SK-N-SH (cell line): ENCODE measurements at regions not wholly inside any gene's neighbourhood (a gene's known extent, or its start where the extent isn't known, plus 50 kb on each side); places are given as distances from the start of the nearest gene placed in this dataset.

Experiments
- CTCF ChIA-PET: fragments of 300-600, 350-600 bp; formaldehyde crosslinking; extraction: SDS; loops from one replicate; lab custom pipeline; 2021; lab: Yijun Ruan, JAX
- POLR2A ChIA-PET: fragments of 350-600 bp; sonication (Branson Sonifier 250); formaldehyde crosslinking; extraction: SDS; loops from one replicate; lab custom pipeline; 2020; ENCODE audit warnings: antibody characterized with exemption, inconsistent platforms; lab: Yijun Ruan, JAX
- DNase-seq: peaks from one replicate; pipeline ENCODE4 v3.0.0; 2012
- H2AFZ ChIP-seq: fragments of 200-600 bp; sonication (generic); 2 replicates; pipeline ENCODE4 v1.8.1; 2016; ENCODE audit warnings: antibody characterized with exemption, mild to moderate bottlenecking, low read depth
- H3F3A ChIP-seq: fragments of 200-600 bp; sonication (generic); replicated peaks from 2 replicates; pipeline ENCODE3; 2016; ENCODE audit warnings: antibody characterized with exemption, mild to moderate bottlenecking; ENCODE audit not compliant: insufficient read depth
- H3K27ac ChIP-seq, 2 experiments: fragments of 200-500 bp in 1 of 2; fragments of 200-600 bp in 1 of 2; sonication (Bioruptor generic) in 1 of 2; sonication (generic), shearing (Covaris generic) in 1 of 2; 2 replicates each; pipeline versions ENCODE4 v1.5.1 to v1.6.1; 2014 to 2016; ENCODE audit warnings: low read depth in 2 of 2, inconsistent platforms in 1 of 2, low read length in 1 of 2, mild to moderate bottlenecking in 1 of 2, mixed read lengths in 1 of 2
- H3K27me3 ChIP-seq: fragments of 200-600 bp; sonication (generic), shearing (Covaris generic); 2 replicates; pipeline ENCODE4 v1.6.1; 2016; ENCODE audit warnings: mixed run types; ENCODE audit not compliant: insufficient read depth
- H3K36me3 ChIP-seq, 2 experiments: fragments of 200-500 bp in 1 of 2; fragments of 200-600 bp in 1 of 2; sonication (Bioruptor generic) in 1 of 2; sonication (generic) in 1 of 2; replicated peaks in 1 of 2; 2 replicates each; pipeline versions ENCODE3 to v1.5.1; 2014 to 2016; ENCODE audit warnings: low read length in 1 of 2, mild to moderate bottlenecking in 1 of 2; ENCODE audit not compliant: insufficient read depth in 2 of 2, control insufficient read depth in 1 of 2
- H3K4me1 ChIP-seq, 2 experiments: fragments of 200-500 bp in 1 of 2; fragments of 200-600 bp in 1 of 2; sonication (Bioruptor generic) in 1 of 2; sonication (generic), shearing (Covaris generic) in 1 of 2; 2 replicates each; pipeline versions ENCODE4 v1.5.1 to v1.6.1; 2014 to 2016; ENCODE audit warnings: low read depth in 1 of 2, low read length in 1 of 2, mixed run types in 1 of 2; ENCODE audit not compliant: insufficient read depth in 2 of 2, control insufficient read depth in 1 of 2
- H3K4me2 ChIP-seq: fragments of 200-600 bp; sonication (generic), shearing (Covaris generic); 2 replicates; pipeline ENCODE4 v1.6.1; 2017; ENCODE audit warnings: mixed run types
- H3K4me3 ChIP-seq, 2 experiments: fragments of 200-500 bp in 1 of 2; fragments of 200-600 bp in 1 of 2; sonication (Bioruptor generic) in 1 of 2; sonication (generic), shearing (Covaris generic) in 1 of 2; 2 replicates each; pipeline versions ENCODE4 v1.5.1 to v1.8.1; 2014 to 2016; ENCODE audit warnings: low read depth in 2 of 2, inconsistent platforms in 1 of 2, low read length in 1 of 2, mild to moderate bottlenecking in 1 of 2, mixed read lengths in 1 of 2, moderate library complexity in 1 of 2
- H3K79me2 ChIP-seq: fragments of 200-600 bp; sonication (generic); 2 replicates; pipeline ENCODE4 v1.8.1; 2017; ENCODE audit warnings: mild to moderate bottlenecking; ENCODE audit not compliant: insufficient read depth
- H3K9ac ChIP-seq: fragments of 200-600 bp; sonication (generic); 2 replicates; pipeline ENCODE4 v1.6.1; 2017; ENCODE audit warnings: mixed run types
- H3K9me2 ChIP-seq: fragments of 200-600 bp; sonication (generic); 2 replicates; pipeline ENCODE4 v1.6.1; 2017; ENCODE audit warnings: mixed run types
- H3K9me3 ChIP-seq: fragments of 200-600 bp; sonication (generic); 2 replicates; pipeline ENCODE4 v1.6.1; 2017; ENCODE audit warnings: mixed run types, mild to moderate bottlenecking, moderate library complexity
- H4K20me1 ChIP-seq: fragments of 200-600 bp; sonication (generic); 2 replicates; pipeline ENCODE4 v1.6.1; 2017; ENCODE audit warnings: mild to moderate bottlenecking, mixed run types; ENCODE audit not compliant: insufficient read depth
- CHD2 ChIP-seq: fragments of 150-350 bp; IDR thresholded peaks from 2 replicates; pipeline ENCODE4 v1.6.1; 2018; ENCODE audit warnings: low read length; ENCODE audit not compliant: partially characterized antibody
- ELF1 ChIP-seq: IDR thresholded peaks from 2 replicates; pipeline ENCODE4 v1.4.0; 2012
- EP300 ChIP-seq, 2 experiments: IDR thresholded peaks; 2 replicates each; pipeline versions ENCODE4 v1.4.0 to v1.6.1; 2012; ENCODE audit warnings: borderline replicate concordance in 1 of 2, low read depth in 1 of 2, low read length in 1 of 2
- EZH2phosphoT487 ChIP-seq: fragments of 200-600 bp; sonication (generic); IDR thresholded peaks from 2 replicates; pipeline ENCODE4 v1.6.1; 2017; ENCODE audit warnings: low read depth, mixed run types, mild to moderate bottlenecking, antibody characterized with exemption, moderate library complexity, borderline replicate concordance
- FOXM1 ChIP-seq: IDR thresholded peaks from 2 replicates; pipeline ENCODE4 v1.4.0; 2012; ENCODE audit warnings: low read depth, mild to moderate bottlenecking
- JUND ChIP-seq: IDR thresholded peaks from 2 replicates; pipeline ENCODE4 v1.4.0; 2012
- MEF2A ChIP-seq: IDR thresholded peaks from 2 replicates; pipeline ENCODE4 v1.4.0; 2012; ENCODE audit warnings: low read depth, borderline replicate concordance
- NRF1 ChIP-seq: IDR thresholded peaks from 2 replicates; pipeline ENCODE4 v1.6.1; 2012; ENCODE audit warnings: low read depth, mild to moderate bottlenecking, low read length
- RCOR1 ChIP-seq: fragments of 150-350 bp; IDR thresholded peaks from 2 replicates; pipeline ENCODE4 v1.6.1; 2017; ENCODE audit warnings: antibody characterized with exemption, low read length
- RXRA ChIP-seq: IDR thresholded peaks from 2 replicates; pipeline ENCODE4 v1.4.0; 2012; ENCODE audit warnings: low read depth, mild to moderate bottlenecking, borderline replicate concordance
- SIN3A ChIP-seq: IDR thresholded peaks from 2 replicates; pipeline ENCODE4 v1.6.1; 2012; ENCODE audit warnings: low read depth, mild to moderate bottlenecking, low read length, moderate library complexity, borderline replicate concordance
- WGBS: methylation state at CpG from one replicate; pipeline ENCODE4 v1.1.6; 2017; ENCODE audit warnings: low lambda C conversion rate; 5-methylcytosine and 5-hydroxymethylcytosine counted together
- TF ChIP-seq, protein P1 (sequence below): IDR thresholded peaks from 2 replicates; pipeline ENCODE4 v1.4.0; 2012; ENCODE audit warnings: low read depth

DNA sequence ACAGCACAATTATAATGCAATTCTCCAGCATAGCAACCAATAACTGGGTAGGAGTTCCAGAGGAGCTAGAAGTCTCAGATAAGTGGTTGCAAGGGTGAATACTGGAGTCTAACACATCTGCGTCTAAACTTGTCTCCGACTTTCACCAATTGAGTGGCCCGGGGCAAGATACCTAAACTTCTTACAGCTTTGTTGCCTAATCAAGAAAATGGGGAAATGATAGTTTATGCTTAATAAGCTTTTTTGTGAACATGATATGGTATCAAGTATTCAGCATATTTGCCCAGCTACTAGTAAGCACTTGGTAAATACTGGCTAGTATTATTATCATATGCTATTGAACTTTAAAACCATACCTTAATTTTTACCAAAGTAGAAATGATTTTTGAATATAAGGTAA is 183.5 kb downstream of the KCNJ2 start:
- POLR2A ChIA-PET, result no interaction called here
- H3K9ac ChIP-seq, result no peak overlapping the region
- WGBS, result 73% methylated on average over 3 of the region's 3 CpGs

DNA sequence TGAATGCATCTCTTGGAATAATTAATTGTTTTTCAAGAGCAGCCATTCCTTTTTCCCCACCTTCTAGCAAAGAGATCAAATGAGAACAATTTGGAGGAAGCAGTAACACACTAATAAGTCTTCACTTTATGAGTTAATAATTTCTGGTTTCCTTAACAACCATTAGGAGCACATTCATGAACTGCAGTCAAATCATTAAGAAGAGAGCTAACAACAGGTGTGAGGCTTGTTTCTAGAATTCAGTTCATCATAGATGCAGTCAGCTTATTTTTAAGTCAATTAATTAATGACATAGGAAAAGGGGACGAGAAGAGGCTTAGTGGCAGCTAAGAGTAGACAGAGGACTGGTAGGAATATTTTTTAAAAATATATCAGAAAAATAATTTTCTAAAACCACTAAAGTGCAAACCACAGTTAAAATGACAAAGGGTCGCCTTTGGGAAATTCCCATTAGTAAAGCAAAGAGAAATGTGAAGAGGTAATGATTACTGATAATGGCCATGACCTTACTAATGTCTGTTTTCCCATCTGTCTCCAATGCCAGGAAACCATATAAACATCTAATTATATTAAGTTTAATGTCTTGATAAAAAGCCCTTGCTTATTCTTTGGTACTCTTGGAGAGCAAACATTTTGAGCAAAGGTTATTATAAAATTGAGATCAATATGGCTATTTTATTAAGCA is 184.2 kb downstream of the KCNJ2 start:
- peak; percentile 11 for DNase-seq
- WGBS, result 44% methylated on average over 2 of the region's 2 CpGs
- Histone ChIP-seq H4K20me1 (no peaks in the 10 kb centered on the region), H3K79me2 (no peaks in the 10 kb centered on the region), H3K4me2 (no peak overlapping the region), H2AFZ (no peak overlapping the region), H3K36me3 (no peaks in the 10 kb centered on the region), H3K9ac (no peak overlapping the region), H3F3A (no peaks in the 10 kb centered on the region), H3K27ac (peak overlapping the region in 1 of 2 experiments; percentile 59; a peak in 2 of 4 replicates), H3K9me3 (no peaks in the 10 kb centered on the region), H3K27me3 (no peaks in the 10 kb centered on the region), H3K9me2 (no peaks in the 10 kb centered on the region), H3K4me1 (peaks cover 0 to 8% of the 10 kb centered on the region in 2 experiments; a peak in 2 of 4 replicates), H3K4me3 (no peak overlapping the region)
- CTCF ChIA-PET, result interaction anchor here (1.1 to 1.8 kb wide), 4 partner anchors 9 to 185 kb away, joined by 3 to 5 read pairs (median 4); no protein-coding TSS in a partner anchor
- POLR2A ChIA-PET, result no interaction called here
- peak; percentile 40 for TF ChIP-seq CHD2
- TF ChIP-seq, protein P1, sequence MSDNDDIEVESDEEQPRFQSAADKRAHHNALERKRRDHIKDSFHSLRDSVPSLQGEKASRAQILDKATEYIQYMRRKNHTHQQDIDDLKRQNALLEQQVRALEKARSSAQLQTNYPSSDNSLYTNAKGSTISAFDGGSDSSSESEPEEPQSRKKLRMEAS, result no peak
- TF ChIP-seq RCOR1, result peak; percentile 11; the same call in 1 of the 2 replicates
- no peak for TF ChIP-seq JUND
- peak in 1 of 2 experiments; percentile 64; a peak in 1 of 4 replicates for TF ChIP-seq EP300 (IDR thresholded peaks at IDR 0.05; ENCODE audit: borderline replicate concordance in 1 of 2, low read depth in 1 of 2, low read length in 1 of 2)
- no peak for TF ChIP-seq FOXM1
- TF ChIP-seq RXRA, result no peak
- no peak for TF ChIP-seq NRF1
- TF ChIP-seq EZH2phosphoT487, result no peak

More for the DNA sequence above, 183.5 kb downstream of the KCNJ2 start:
- H3K27me3 ChIP-seq, result no peaks in the 10 kb centered on the region
- DNase-seq, result no peak
- no peaks in the 10 kb centered on the region for H3K36me3 ChIP-seq
- TF ChIP-seq FOXM1 (no peak), ELF1 (no peak), NRF1 (no peak), SIN3A (no peak), MEF2A (no peak)
- H3K9me2 ChIP-seq, result no peaks in the 10 kb centered on the region
- H3K79me2 ChIP-seq, result no peaks in the 10 kb centered on the region
- H3K4me1 ChIP-seq, result peaks cover 0 to 8% of the 10 kb centered on the region in 2 experiments; a peak in 2 of 4 replicates
- H3K9me3 ChIP-seq, result no peaks in the 10 kb centered on the region
- CTCF ChIA-PET, result interaction anchor here (1.1 to 1.8 kb wide), 2 partner anchors 24 to 118 kb away, joined by 3 to 5 read pairs; no protein-coding TSS in a partner anchor
- H3K27ac ChIP-seq, result 0 out of 4 replicates have a peak overlapping the region, but pooled peaks of 1 of the 2 experiments have one; percentile 59
- no peak overlapping the region for H3K4me2 ChIP-seq
- no peaks in the 10 kb centered on the region for H3F3A ChIP-seq
- no peak overlapping the region for H2AFZ ChIP-seq
- H4K20me1 ChIP-seq, result no peaks in the 10 kb centered on the region
- H3K4me3 ChIP-seq, result no peak overlapping the region
